ENCODE measurements at regions not wholly inside any gene's neighbourhood (a gene's known extent, or its start where the extent isn't known, plus 50 kb on each side); places are given as distances from the start of the nearest gene placed in this dataset.

GRCh38 chr5:104024538-104024937 is 461.9 kb upstream of the NUDT12 start:
- no peaks in the 10 kb centered on the region for H3K27me3 ChIP-seq (ENCODE audit: insufficient read depth, low read length)
- no peaks in the 10 kb centered on the region for H3K9me3 ChIP-seq (ENCODE audit: low read length)
- no peak overlapping the region for H3K27ac ChIP-seq (ENCODE audit: low read depth, low read length, poor library complexity, severe bottlenecking)
- H3K79me2 ChIP-seq (ENCODE audit: insufficient read depth, low read length) = no peaks in the 10 kb centered on the region
- H3K9ac ChIP-seq (ENCODE audit: low read length) = no peak overlapping the region
- no peak overlapping the region for H3K4me2 ChIP-seq (ENCODE audit: low read length)
- no peaks in the 10 kb centered on the region for H3K36me3 ChIP-seq (ENCODE audit: insufficient read depth, low read length)
- no peaks in the 10 kb centered on the region for H4K20me1 ChIP-seq (ENCODE audit: insufficient read depth, low read length)
- H3F3A ChIP-seq (ENCODE audit: insufficient read depth, low read length) = no peaks in the 10 kb centered on the region
- H2AFZ ChIP-seq (ENCODE audit: low read length) = no peak overlapping the region
- H3K9me2 ChIP-seq (ENCODE audit: low read depth, low read length) = no peaks in the 10 kb centered on the region
- no peaks in the 10 kb centered on the region for H3K4me1 ChIP-seq (ENCODE audit: insufficient read depth, low read length, severe bottlenecking)
- H3K4me3 ChIP-seq (ENCODE audit: low read depth, low read length, poor library complexity, severe bottlenecking) = no peak overlapping the region
- TF ChIP-seq CTCF (IDR thresholded peaks at IDR 0.05; ENCODE audit: low read length) (no peak), EZH2 (IDR thresholded peaks at IDR 0.05; ENCODE audit: borderline replicate concordance, low read length) (no peak)

GRCh38 chr5:104023739-104024138 is 461.1 kb upstream of the NUDT12 start:
- no peak overlapping the region for H2AFZ ChIP-seq (ENCODE audit: low read length)
- no peaks in the 10 kb centered on the region for H3K36me3 ChIP-seq (ENCODE audit: insufficient read depth, low read length)
- H3K9me2 ChIP-seq (ENCODE audit: low read depth, low read length) = no peaks in the 10 kb centered on the region
- no peaks in the 10 kb centered on the region for H3F3A ChIP-seq (ENCODE audit: insufficient read depth, low read length)
- no peak overlapping the region for H3K4me3 ChIP-seq (ENCODE audit: low read depth, low read length, poor library complexity, severe bottlenecking)
- no peaks in the 10 kb centered on the region for H3K27me3 ChIP-seq (ENCODE audit: insufficient read depth, low read length)
- H3K79me2 ChIP-seq (ENCODE audit: insufficient read depth, low read length) = no peaks in the 10 kb centered on the region
- no peak overlapping the region for H3K27ac ChIP-seq (ENCODE audit: low read depth, low read length, poor library complexity, severe bottlenecking)
- TF ChIP-seq CTCF (IDR thresholded peaks at IDR 0.05; ENCODE audit: low read length) = no peak
- TF ChIP-seq EZH2 (IDR thresholded peaks at IDR 0.05; ENCODE audit: borderline replicate concordance, low read length) = no peak
- no peaks in the 10 kb centered on the region for H3K4me1 ChIP-seq (ENCODE audit: insufficient read depth, low read length, severe bottlenecking)
- no peak overlapping the region for H3K9ac ChIP-seq (ENCODE audit: low read length)
- H3K4me2 ChIP-seq (ENCODE audit: low read length) = no peak overlapping the region
- H3K9me3 ChIP-seq (ENCODE audit: low read length) = no peaks in the 10 kb centered on the region
- H4K20me1 ChIP-seq (ENCODE audit: insufficient read depth, low read length) = no peaks in the 10 kb centered on the region

GRCh38 chr5:104019956-104020355 is 457.4 kb upstream of the NUDT12 start:
- H2AFZ ChIP-seq (ENCODE audit: low read length) = no peak overlapping the region
- TF ChIP-seq EZH2 (IDR thresholded peaks at IDR 0.05; ENCODE audit: borderline replicate concordance, low read length) (no peak), CTCF (IDR thresholded peaks at IDR 0.05; ENCODE audit: low read length) (no peak)
- H3F3A ChIP-seq (ENCODE audit: insufficient read depth, low read length) = no peaks in the 10 kb centered on the region
- peaks cover 4% of the 10 kb centered on the region for H3K4me1 ChIP-seq (ENCODE audit: insufficient read depth, low read length, severe bottlenecking)
- no peaks in the 10 kb centered on the region for H3K27me3 ChIP-seq (ENCODE audit: insufficient read depth, low read length)
- no peak overlapping the region for H3K9ac ChIP-seq (ENCODE audit: low read length)
- no peaks in the 10 kb centered on the region for H3K9me2 ChIP-seq (ENCODE audit: low read depth, low read length)
- H3K4me3 ChIP-seq (ENCODE audit: low read depth, low read length, poor library complexity, severe bottlenecking) = no peak overlapping the region
- H3K27ac ChIP-seq (ENCODE audit: low read depth, low read length, poor library complexity, severe bottlenecking) = no peak overlapping the region
- no peak overlapping the region for H3K4me2 ChIP-seq (ENCODE audit: low read length)
- H4K20me1 ChIP-seq (ENCODE audit: insufficient read depth, low read length) = no peaks in the 10 kb centered on the region
- H3K9me3 ChIP-seq (ENCODE audit: low read length) = peaks cover 3% of the 10 kb centered on the region
- H3K36me3 ChIP-seq (ENCODE audit: insufficient read depth, low read length) = no peaks in the 10 kb centered on the region
- H3K79me2 ChIP-seq (ENCODE audit: insufficient read depth, low read length) = no peaks in the 10 kb centered on the region
